GM12891 (cell line): ENCODE measurements at regions not wholly inside any gene's neighbourhood (a gene's known extent, or its start where the extent isn't known, plus 50 kb on each side); places are given as distances from the start of the nearest gene placed in this dataset.

Experiments used
- DNase-seq: peaks from one replicate; pipeline ENCODE4 v3.0.0; 2011; ENCODE audit warnings: low spot score; ENCODE audit not compliant: insufficient read length
- FAIRE-seq: peaks from 2 replicates; lab custom pipeline; 2011; peaks lifted over from hg19 to GRCh38; lab: Jason Lieb, UNC
- PAX5 ChIP-seq: IDR thresholded peaks from 2 replicates; pipeline ENCODE4 v1.6.1; 2011; ENCODE audit warnings: low read length, moderate library complexity, mild to moderate bottlenecking; ENCODE audit not compliant: insufficient read depth, severe bottlenecking
- POLR2A ChIP-seq: IDR thresholded peaks from 2 replicates; pipeline ENCODE4 v1.6.1; 2011; ENCODE audit warnings: low read depth, low read length, control low read depth
- POLR2AphosphoS5 ChIP-seq: IDR thresholded peaks from 2 replicates; pipeline ENCODE4 v1.6.1; 2011; ENCODE audit warnings: low read depth, low read length, control low read depth
- POU2F2 ChIP-seq: IDR thresholded peaks from 2 replicates; pipeline ENCODE4 v1.6.1; 2011; ENCODE audit warnings: low read depth, mild to moderate bottlenecking, control low read depth, low read length, moderate library complexity
- SPI1 ChIP-seq: IDR thresholded peaks from 2 replicates; pipeline ENCODE4 v1.6.1; 2011; ENCODE audit warnings: low read depth, low read length, control low read depth
- TAF1 ChIP-seq: IDR thresholded peaks from 2 replicates; pipeline ENCODE4 v1.6.1; 2011; ENCODE audit warnings: low read depth, low read length, control low read depth

DNA sequence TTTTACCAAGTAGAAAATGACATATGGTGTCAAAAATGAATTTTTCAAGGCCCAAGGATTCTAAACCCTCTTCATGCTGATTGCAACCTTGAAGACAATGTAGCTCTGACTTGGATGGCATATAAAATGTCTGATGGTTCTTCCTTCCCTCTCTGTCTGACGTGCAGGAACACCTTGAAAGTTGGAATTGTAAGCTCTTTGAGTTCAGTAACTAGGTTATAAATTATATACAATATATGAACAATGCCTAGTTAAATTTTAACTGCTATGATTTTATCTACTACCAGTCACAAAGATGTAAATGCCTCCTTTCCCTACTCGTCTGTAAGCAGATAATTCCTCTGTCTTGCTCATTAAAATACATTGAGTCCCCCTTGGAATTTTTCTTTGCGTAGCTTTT is 89.5 kb upstream of the TMEM17 start:
- no peak for DNase-seq
- no peak for FAIRE-seq
- TF ChIP-seq PAX5, result no peak
- TF ChIP-seq POLR2A, result no peak
- TF ChIP-seq TAF1, result no peak
- TF ChIP-seq SPI1, result no peak
- no peak for TF ChIP-seq POLR2AphosphoS5
- TF ChIP-seq POU2F2, result no peak

GRCh38 chr2:62593825-62594224 is 87.8 kb upstream of the TMEM17 start:
- no peak for FAIRE-seq
- TF ChIP-seq POU2F2 (no peak), PAX5 (no peak), POLR2A (no peak), TAF1 (no peak), POLR2AphosphoS5 (no peak), SPI1 (no peak)
- DNase-seq, result no peak

- DNase-seq (no peak), FAIRE-seq (no peak)
- TF ChIP-seq SPI1 (no peak), POU2F2 (no peak), POLR2AphosphoS5 (no peak), TAF1 (no peak), POLR2A (no peak), PAX5 (no peak)
Measured at GRCh38 chr2:62591491-62591890, 85.5 kb upstream of the TMEM17 start.

DNA sequence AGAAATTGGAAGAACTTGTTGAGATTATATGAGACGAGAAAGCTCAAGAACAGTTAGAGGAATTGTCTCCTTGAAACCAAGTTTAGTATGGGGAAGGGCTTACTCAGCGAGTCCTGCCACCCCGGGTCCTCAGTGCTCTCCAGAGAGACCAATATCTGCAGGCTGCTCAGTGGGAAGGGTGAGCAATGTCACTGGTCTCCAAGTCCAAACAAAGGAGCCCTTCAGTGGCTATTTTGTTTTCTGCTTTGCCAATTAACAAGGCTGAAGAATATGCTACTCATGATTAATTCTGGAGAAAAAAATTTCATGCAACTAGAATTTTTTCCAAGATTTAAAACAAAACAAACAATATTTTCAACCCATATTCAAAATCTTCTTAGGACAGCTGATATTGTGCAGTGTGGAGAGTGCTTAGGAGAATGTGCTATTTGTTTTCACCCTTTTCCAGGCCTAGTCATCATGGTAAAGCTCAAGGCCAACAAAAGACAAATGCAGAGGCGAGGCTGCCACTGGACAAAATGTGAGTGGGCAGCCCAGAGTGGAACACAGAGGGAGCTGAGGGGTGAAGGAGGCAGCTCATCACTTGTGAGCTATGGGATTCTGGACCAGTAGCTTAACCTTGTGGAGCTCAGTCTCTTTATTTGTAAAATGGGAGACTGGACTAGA is 83.8 kb upstream of the TMEM17 start:
- no peak for TF ChIP-seq POLR2A
- no peak for TF ChIP-seq SPI1
- TF ChIP-seq POU2F2, result no peak
- TF ChIP-seq TAF1, result no peak
- TF ChIP-seq POLR2AphosphoS5, result no peak
- TF ChIP-seq PAX5, result no peak
- no peak for FAIRE-seq
- no peak for DNase-seq

GRCh38 chr2:62587592-62587991 is 81.6 kb upstream of the TMEM17 start:
- DNase-seq (no peak), FAIRE-seq (no peak)
- TF ChIP-seq TAF1 (no peak), POLR2A (no peak), SPI1 (no peak), POU2F2 (no peak), POLR2AphosphoS5 (no peak), PAX5 (no peak)

DNA sequence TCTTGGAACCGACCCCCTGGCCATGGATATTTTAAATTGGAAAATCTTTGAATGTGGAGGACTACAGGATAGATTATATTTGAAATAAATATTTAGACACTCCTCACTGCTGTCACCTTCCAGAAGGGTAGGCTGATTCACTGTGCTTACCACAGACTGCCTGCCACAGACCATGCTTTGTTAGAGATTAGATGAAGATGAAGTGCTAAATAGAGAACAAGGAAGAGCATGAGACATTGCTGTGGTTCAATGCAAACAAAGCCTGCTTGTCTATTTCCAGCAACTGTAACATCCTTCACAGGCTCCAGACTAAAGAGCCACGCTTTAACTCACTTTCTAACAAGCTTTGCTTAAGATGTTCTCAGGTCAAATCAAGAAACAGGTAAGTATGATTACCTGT is 81.0 kb upstream of the TMEM17 start:
- DNase-seq, result no peak
- TF ChIP-seq POLR2A (no peak), POLR2AphosphoS5 (no peak), TAF1 (no peak), SPI1 (no peak), POU2F2 (no peak), PAX5 (no peak)
- FAIRE-seq, result no peak

GRCh38 chr2:62578803-62579640 is 73.0 kb upstream of the TMEM17 start:
- DNase-seq (no peak), FAIRE-seq (no peak)
- no peak for TF ChIP-seq TAF1
- no peak for TF ChIP-seq PAX5
- no peak for TF ChIP-seq POLR2A
- TF ChIP-seq POU2F2, result no peak
- TF ChIP-seq POLR2AphosphoS5, result no peak
- TF ChIP-seq SPI1, result no peak

- TF ChIP-seq TAF1 (no peak), POLR2AphosphoS5 (no peak), POU2F2 (no peak), SPI1 (no peak), PAX5 (no peak), POLR2A (no peak)
- DNase-seq (no peak), FAIRE-seq (no peak)
Measured at GRCh38 chr2:62577994-62578781, 72.2 kb upstream of the TMEM17 start.

DNA sequence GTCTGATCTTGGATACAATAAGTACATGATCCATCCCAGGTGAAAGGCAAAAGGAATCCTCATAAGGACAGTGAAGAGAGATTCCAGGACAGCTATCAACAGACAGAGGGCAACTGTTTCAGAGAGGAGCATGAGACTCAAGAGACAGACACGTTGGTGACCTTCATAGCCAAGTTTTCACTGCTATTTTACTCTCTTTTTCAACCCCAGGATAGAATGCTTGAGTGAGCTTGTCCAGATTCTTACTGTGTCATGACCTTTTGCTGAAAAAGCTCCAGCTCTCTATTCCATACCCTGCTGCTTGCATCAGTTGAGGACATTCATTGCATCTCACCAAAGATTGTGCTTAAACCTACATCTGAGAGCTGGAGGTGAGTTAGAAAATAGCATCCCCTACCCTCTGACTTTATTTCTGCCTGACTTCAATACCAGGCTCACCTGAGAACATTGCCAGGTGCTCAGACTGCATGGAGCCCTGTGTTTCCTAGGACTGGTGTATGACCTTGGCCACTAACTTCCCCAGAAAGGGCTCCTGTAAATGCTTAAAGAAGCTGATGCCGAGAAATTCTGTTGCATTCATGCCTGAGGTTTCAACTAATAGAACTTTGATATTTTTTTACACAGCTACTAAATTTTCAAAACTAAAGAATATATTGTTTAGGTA is 70.4 kb upstream of the TMEM17 start:
- TF ChIP-seq TAF1 (no peak), SPI1 (no peak), PAX5 (no peak), POLR2A (no peak), POU2F2 (no peak), POLR2AphosphoS5 (no peak)
- FAIRE-seq (no peak), DNase-seq (no peak)
